MG63 (cell line): ENCODE measurements at regions not wholly inside any gene's neighbourhood (a gene's known extent, or its start where the extent isn't known, plus 50 kb on each side); places are given as distances from the start of the nearest gene placed in this dataset.
A peak's percentile ranks its signal among the peaks of the same experiment; 100 is the strongest.
"Not testable (repeated sequence)": the region's sequence is repeated elsewhere in the genome, so short reads cannot be mapped to it uniquely, and the experiment has no call there.

Source experiments
- DNase-seq: peaks from one replicate; pipeline ENCODE4 v3.0.0-alpha.2; 2020
- H3K27me3 ChIP-seq: fragments of 250-450 bp; sonication (Bioruptor Pico); 2 replicates; pipeline ENCODE4 v1.5.1; 2020; ENCODE audit warnings: mild to moderate bottlenecking, moderate library complexity
- H3K36me3 ChIP-seq: fragments of 250-450 bp; sonication (Bioruptor Pico); 2 replicates; pipeline ENCODE4 v1.5.1; 2020; ENCODE audit warnings: mild to moderate bottlenecking, moderate library complexity
- H3K4me3 ChIP-seq: fragments of 250-450 bp; sonication (Bioruptor Pico); 2 replicates; pipeline ENCODE4 v1.5.1; 2020; ENCODE audit warnings: mild to moderate bottlenecking, moderate library complexity
- H3K9me3 ChIP-seq: fragments of 250-450 bp; sonication (Bioruptor Pico); 2 replicates; pipeline ENCODE4 v1.5.1; 2020; ENCODE audit warnings: mild to moderate bottlenecking, moderate library complexity

DNA sequence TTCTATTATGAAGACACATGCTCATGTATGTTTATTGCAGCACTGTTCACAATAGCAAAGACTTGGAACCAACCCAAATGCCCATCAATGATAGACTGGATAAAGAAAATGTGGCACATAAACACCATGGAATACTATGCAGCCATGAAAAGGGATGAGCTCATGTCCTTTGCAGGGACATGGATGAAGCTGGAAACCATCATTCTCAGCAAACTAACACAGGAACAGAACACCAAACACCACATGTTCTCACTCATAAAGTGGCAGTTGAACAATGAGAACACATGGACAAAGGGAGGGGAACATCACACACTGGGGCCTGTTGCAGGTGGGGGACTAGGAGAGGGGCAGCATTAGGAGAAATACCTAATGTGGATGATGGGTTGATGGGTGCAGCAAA is 77.9 kb upstream of the BCHE start:
- not testable (repeated sequence) for H3K4me3 ChIP-seq, H3K9me3 ChIP-seq, H3K27me3 ChIP-seq, H3K36me3 ChIP-seq, DNase-seq

DNA sequence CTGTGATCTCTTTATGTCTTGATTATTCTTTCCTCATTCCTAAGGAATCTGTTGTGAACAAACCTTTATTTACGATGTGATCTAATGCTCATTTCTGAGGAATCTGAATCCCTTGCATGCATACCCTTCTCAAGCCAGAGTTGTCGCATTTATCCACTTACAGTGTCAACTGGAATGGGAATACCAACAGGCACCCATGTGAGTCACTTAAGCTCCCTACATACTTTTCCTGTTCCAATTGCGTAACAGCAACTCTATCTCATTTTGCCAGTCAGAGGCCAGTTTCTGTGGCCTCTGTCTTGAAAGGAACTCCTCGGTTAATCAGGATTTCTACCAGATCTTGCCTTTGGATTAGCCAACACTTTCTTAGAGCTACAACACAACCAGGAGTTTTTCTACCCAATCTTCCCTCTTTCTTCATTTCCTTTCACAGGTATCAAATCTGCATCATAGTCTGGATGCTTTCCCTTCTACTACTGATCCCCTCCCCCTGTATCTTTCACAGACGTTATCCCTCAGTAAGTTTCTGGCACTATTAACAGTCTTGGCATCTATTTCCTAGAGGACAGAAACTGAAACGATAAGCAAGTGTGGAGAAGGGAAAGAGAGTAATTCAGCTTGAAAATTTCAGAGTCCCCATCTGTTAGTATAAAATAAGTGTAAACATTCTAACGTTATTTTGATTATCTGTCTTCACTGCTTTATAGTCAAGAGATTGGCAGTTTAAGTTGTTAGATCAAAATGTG is 66.8 kb upstream of the BCHE start:
- Histone ChIP-seq H3K4me3 (no peak overlapping the region), H3K36me3 (no peaks in the 10 kb centered on the region), H3K27me3 (no peaks in the 10 kb centered on the region), H3K9me3 (no peaks in the 10 kb centered on the region)
- DNase-seq: peak; percentile 17

DNA sequence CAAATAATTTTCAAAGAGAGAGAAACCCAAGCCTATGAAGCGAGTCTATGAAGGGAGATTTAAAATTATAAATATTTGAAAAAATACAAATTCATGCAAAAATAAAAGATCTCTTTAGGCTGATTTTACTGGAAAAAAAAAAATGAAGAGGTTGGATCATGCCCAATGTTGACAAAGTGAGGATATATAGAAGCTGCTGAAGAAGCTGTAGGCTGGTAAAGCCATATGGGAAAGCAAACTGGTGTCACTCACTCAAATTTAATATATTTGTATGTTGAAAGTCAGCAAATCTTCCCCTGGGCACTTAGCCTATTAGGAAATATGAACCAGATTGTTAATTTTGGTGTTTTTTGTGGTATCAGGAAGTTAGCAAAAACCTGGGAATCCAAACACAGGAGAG is 61.8 kb upstream of the BCHE start:
- no peaks in the 10 kb centered on the region for H3K36me3 ChIP-seq
- DNase-seq: no peak
- no peaks in the 10 kb centered on the region for H3K27me3 ChIP-seq
- no peak overlapping the region for H3K4me3 ChIP-seq
- no peaks in the 10 kb centered on the region for H3K9me3 ChIP-seq

DNA sequence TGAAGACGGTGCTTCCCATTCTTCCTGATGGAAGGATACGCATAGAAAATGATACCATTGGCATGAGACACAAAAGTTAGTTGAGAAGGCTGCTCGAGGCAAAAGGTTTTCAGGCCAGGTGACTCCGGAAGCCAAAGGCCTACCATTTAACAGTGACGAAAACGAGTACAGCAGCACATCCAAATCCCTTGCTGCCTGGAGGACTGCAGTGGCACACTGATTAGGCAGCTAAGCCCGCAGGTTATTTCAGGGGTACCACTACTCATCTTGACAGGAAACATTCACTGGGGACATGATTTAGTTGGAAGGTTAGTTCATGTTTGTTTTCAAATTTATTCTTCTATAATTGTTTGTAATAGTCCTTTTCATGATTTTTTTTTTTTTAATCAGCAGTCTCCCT is 59.9 kb upstream of the BCHE start:
- H3K9me3 ChIP-seq: no peaks in the 10 kb centered on the region
- DNase-seq: no peak
- H3K27me3 ChIP-seq: no peaks in the 10 kb centered on the region
- H3K4me3 ChIP-seq: no peak overlapping the region
- H3K36me3 ChIP-seq: no peaks in the 10 kb centered on the region

DNA sequence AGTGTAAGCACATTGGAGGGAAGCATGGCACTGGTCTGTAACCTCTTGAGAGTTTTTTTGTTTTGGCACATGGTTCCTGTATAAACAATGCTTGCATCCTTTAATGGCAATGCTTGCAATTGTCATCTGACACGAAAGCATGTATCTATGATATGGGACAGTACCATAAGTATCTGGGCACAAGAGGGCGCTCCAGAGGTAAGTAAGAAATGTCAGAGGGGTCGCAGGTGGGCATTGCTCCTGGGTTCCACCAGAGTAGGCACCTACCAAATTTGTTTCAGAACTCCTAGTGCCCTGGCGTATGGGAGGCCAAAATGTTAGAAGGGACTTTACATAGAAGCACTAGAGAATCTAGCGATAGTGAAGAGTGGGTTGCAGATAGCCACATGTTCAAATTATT is 58.7 kb upstream of the BCHE start:
- peak; percentile 9 for DNase-seq
- Histone ChIP-seq H3K9me3 (no peaks in the 10 kb centered on the region), H3K4me3 (no peak overlapping the region), H3K27me3 (no peaks in the 10 kb centered on the region), H3K36me3 (no peaks in the 10 kb centered on the region)

DNA sequence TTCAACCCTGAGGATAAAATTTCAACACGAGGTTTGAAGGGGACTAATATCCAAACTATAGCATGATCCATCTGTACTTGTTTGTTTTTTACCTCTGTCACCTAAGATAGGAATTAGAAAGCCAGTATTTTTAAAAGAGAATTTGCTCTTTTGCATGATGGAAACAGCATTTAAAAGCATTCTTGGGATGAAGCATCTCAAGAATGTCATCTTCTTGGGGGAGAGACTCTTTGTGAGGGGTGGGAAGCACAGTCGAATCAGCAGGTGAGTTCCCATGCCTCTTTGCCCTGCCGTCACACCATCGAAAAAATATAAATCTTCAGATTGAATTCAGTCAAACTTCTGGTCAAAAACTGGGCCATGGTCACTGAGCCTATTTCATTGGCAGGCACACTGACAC is 55.3 kb upstream of the BCHE start:
- no peaks in the 10 kb centered on the region for H3K9me3 ChIP-seq
- no peaks in the 10 kb centered on the region for H3K27me3 ChIP-seq
- no peak for DNase-seq
- no peaks in the 10 kb centered on the region for H3K36me3 ChIP-seq
- no peak overlapping the region for H3K4me3 ChIP-seq
